Gastrocnemius medialis (tissue), 4 donors: ENCODE measurements at regions not wholly inside any gene's neighbourhood (a gene's known extent, or its start where the extent isn't known, plus 50 kb on each side); places are given as distances from the start of the nearest gene placed in this dataset.

Experiments
- ATAC-seq, 2 donors: fragments of 150-250 bp; one replicate each; pipeline ENCODE4 v1.9.1; 2016
- DNase-seq, 2 donors: peaks; one replicate each; pipeline ENCODE4 v3.0.0-alpha.2; 2019
- H3K27ac ChIP-seq, 4 donors: fragments of 200-600 bp; sonication (generic); 1 replicate in 1 of 4; 2 replicates in 3 of 4; pipeline ENCODE4 v1.5.1; 2016 to 2018; ENCODE audit warnings: mild to moderate bottlenecking in 2 of 4, moderate library complexity in 1 of 4
- H3K27me3 ChIP-seq, 3 donors: fragments of 200-600 bp; sonication (generic) in 2 of 3; 1 replicate in 1 of 3; 2 replicates in 2 of 3; pipeline versions ENCODE4 v1.5.1 to v1.6.0; 2016 to 2019; ENCODE audit warnings: mild to moderate bottlenecking in 1 of 3, moderate library complexity in 1 of 3
- H3K36me3 ChIP-seq, 2 donors: fragments of 200-600 bp; sonication (generic) in 1 of 2; one replicate each; pipeline ENCODE4 v1.5.1; 2017 to 2018
- H3K4me1 ChIP-seq, 2 donors: fragments of 200-600 bp; sonication (generic) in 1 of 2; one replicate each; pipeline ENCODE4 v1.5.1; 2016 to 2017; ENCODE audit warnings: mild to moderate bottlenecking in 2 of 2
- H3K4me3 ChIP-seq, 4 donors: fragments of 200-600 bp; sonication (generic) in 3 of 4; 1 replicate in 1 of 4; 2 replicates in 3 of 4; pipeline ENCODE4 v1.5.1; 2016 to 2019; ENCODE audit warnings: mild to moderate bottlenecking in 2 of 4
- H3K9me3 ChIP-seq, 3 donors: fragments of 200-600 bp; sonication (generic) in 2 of 3; 1 replicate in 1 of 3; 2 replicates in 2 of 3; pipeline ENCODE4 v1.5.1; 2016 to 2019
- CTCF ChIP-seq, 5 experiments: fragments of 450-650 bp in 3 of 5; fragments of 200-600 bp in 2 of 5; sonication (generic) in 2 of 5; IDR thresholded peaks in 4 of 5; conservative IDR thresholded peaks in 1 of 5; 1 replicate in 4 of 5; 2 replicates in 1 of 5; pipeline ENCODE4 v1.5.1; 2016 to 2019; ENCODE audit warnings: antibody characterized with exemption in 5 of 5, mild to moderate bottlenecking in 3 of 5, moderate library complexity in 3 of 5
- POLR2A ChIP-seq, 2 donors: fragments of 450-650 bp; IDR thresholded peaks; one replicate each; pipeline ENCODE4 v1.6.1; 2017; ENCODE audit warnings: antibody characterized with exemption in 2 of 2, mild to moderate bottlenecking in 2 of 2, moderate library complexity in 2 of 2
- in situ Hi-C, 4 donors: fragments of 200-750 bp; cut with MboI; loops; one replicate each; pipeline versions ENCODE4 v1.15.0 to v1.8.0; 2017; ENCODE audit warnings: low sequenced_read_pairs in 4 of 4
- intact Hi-C: fragments of 100-400 bp; cut with DNase I; formaldehyde crosslinking; loops from one replicate; pipeline ENCODE4 v1.15.1; 2023; ENCODE audit warnings: low total_unique reads
- microRNA-seq, 2 donors: library from miRNA; unstranded; fragments of <30 nt; microRNA quantifications; one replicate each; pipeline ENCODE4, GENCODE V29; 2016; ENCODE audit warnings: borderline replicate concordance in 2 of 2

GRCh38 chr5:143456952-143457547 is 53.6 kb upstream of the NR3C1 start:
- intact Hi-C loops (no loop called here), in situ Hi-C loops (no loop called here)
- DNase-seq (no peak), ATAC-seq (no peak)
- Histone ChIP-seq H3K9me3 (no peaks in the 10 kb centered on the region), H3K4me3 (no peak overlapping the region), H3K27ac (no peak overlapping the region), H3K4me1 (peaks cover 0 to 5% of the 10 kb centered on the region in 2 donors), H3K27me3 (no peaks in the 10 kb centered on the region), H3K36me3 (no peaks in the 10 kb centered on the region)
- TF ChIP-seq POLR2A (IDR thresholded peaks at IDR 0.05) = no peak

- Histone ChIP-seq H3K9me3 (no peaks in the 10 kb centered on the region), H3K27me3 (no peaks in the 10 kb centered on the region), H3K27ac (no peak overlapping the region), H3K36me3 (no peaks in the 10 kb centered on the region), H3K4me1 (peaks cover 0 to 5% of the 10 kb centered on the region in 2 donors), H3K4me3 (no peak overlapping the region)
- intact Hi-C loops (no loop called here), in situ Hi-C loops (no loop called here)
- TF ChIP-seq CTCF (IDR thresholded peaks at IDR 0.05 in 4 of 5, conservative IDR thresholded peaks at IDR 0.05 in 1 of 5) (no peak), POLR2A (IDR thresholded peaks at IDR 0.05) (no peak)
- peak in 1 of 2 donors; percentile 85 for ATAC-seq
- DNase-seq = peak in 1 of 2 donors; percentile 8
These were observed 51.5 kb upstream of the NR3C1 start for GRCh38 chr5:143454936-143455516.

- intact Hi-C loops = no loop called here
- no peak for ATAC-seq
- no peak for TF ChIP-seq CTCF (IDR thresholded peaks at IDR 0.05 in 4 of 5, conservative IDR thresholded peaks at IDR 0.05 in 1 of 5)
- TF ChIP-seq POLR2A (IDR thresholded peaks at IDR 0.05) = no peak
- in situ Hi-C loops = no loop called here
- no peak for DNase-seq
- no peaks in the 10 kb centered on the region for H3K27me3 ChIP-seq
- H3K27ac ChIP-seq = no peak overlapping the region
- no peak overlapping the region for H3K4me3 ChIP-seq
- H3K36me3 ChIP-seq = no peaks in the 10 kb centered on the region
- no peaks in the 10 kb centered on the region for H3K9me3 ChIP-seq
- H3K4me1 ChIP-seq = peaks cover 0 to 5% of the 10 kb centered on the region in 2 donors
These were observed 50.2 kb upstream of the NR3C1 start for GRCh38 chr5:143453720-143454119.

Small RNA genes lying in the stretch of these regions (microRNA-seq; reads per million reads assigned to microRNA genes)
- 0 reads per million in 2 donors for gene MIR5197
